K562 (cell line): ENCODE measurements at regions not wholly inside any gene's neighbourhood (a gene's known extent, or its start where the extent isn't known, plus 50 kb on each side); places are given as distances from the start of the nearest gene placed in this dataset.

Source experiments
- ATAC-seq: fragments of 200-7000 bp; cut with Tn5 transposase; 3 replicates; pipeline ENCODE4 v1.9.1; 2020; ENCODE audit warnings: moderate library complexity
- BruUV-seq: library from RNA; stranded (reverse); fragments of 400-500 nt; replicated peaks from 2 replicates; lab custom pipeline; 2021; lab: Mats Ljungman, UMichigan
- CTCF ChIA-PET: fragments of 300-600 bp; formaldehyde crosslinking; extraction: SDS; loops from one replicate; lab custom pipeline; 2021; ENCODE audit warnings: low intra/inter-chr PET ratio; lab: Yijun Ruan, JAX
- POLR2A ChIA-PET: fragments of 300-600, 350-650 bp; sonication (Branson Sonifier 250); formaldehyde crosslinking; extraction: SDS; loops from one replicate; lab custom pipeline; 2021; ENCODE audit warnings: antibody characterized with exemption, inconsistent platforms; lab: Yijun Ruan, JAX
- DNase-seq, 4 experiments: peaks; one replicate each; pipeline versions ENCODE4 v3.0.0 to v3.0.0-alpha.2; 2011 to 2018; ENCODE audit warnings: low spot score in 3 of 4, mixed read lengths in 3 of 4; ENCODE audit errors: extremely low read depth in 1 of 4
- FAIRE-seq: peaks from 2 replicates; lab custom pipeline; 2011; peaks lifted over from hg19 to GRCh38; lab: Jason Lieb, UNC
- H2AFZ ChIP-seq: 2 replicates; pipeline ENCODE4 v1.6.0; 2011; ENCODE audit warnings: low read depth, low read length, control low read depth, inconsistent platforms
- H3K27ac ChIP-seq: fragments of 200-600 bp; 3 replicates; pipeline ENCODE4 v1.8.0; 2011; ENCODE audit warnings: low read depth, mild to moderate bottlenecking, control low read depth, inconsistent platforms, low read length, moderate library complexity, mixed read lengths; ENCODE audit errors: extremely low read depth
- H3K27me3 ChIP-seq, 2 experiments: fragments of 300-600 bp in 1 of 2; 2 replicates in 1 of 2; 3 replicates in 1 of 2; pipeline versions ENCODE4 v1.6.0 to v1.8.0; 2011; ENCODE audit warnings: inconsistent platforms in 2 of 2, low read length in 2 of 2, mild to moderate bottlenecking in 1 of 2, mixed read lengths in 1 of 2, moderate library complexity in 1 of 2; ENCODE audit not compliant: control insufficient read depth in 2 of 2, insufficient read depth in 2 of 2
- H3K36me3 ChIP-seq: fragments of 300-600 bp; 3 replicates; pipeline ENCODE4 v1.8.0; 2011; ENCODE audit warnings: mild to moderate bottlenecking, low read length, inconsistent platforms; ENCODE audit not compliant: control insufficient read depth, insufficient read depth
- H3K4me1 ChIP-seq, 2 experiments: fragments of 200-600 bp in 1 of 2; replicated peaks in 1 of 2; 2 replicates in 1 of 2; 3 replicates in 1 of 2; pipeline versions ENCODE4 v1.5.1 to v1.8.0; 2011; ENCODE audit warnings: inconsistent platforms in 2 of 2, low read length in 2 of 2, mild to moderate bottlenecking in 1 of 2, mixed read lengths in 1 of 2, moderate library complexity in 1 of 2; ENCODE audit not compliant: control insufficient read depth in 2 of 2, insufficient read depth in 2 of 2
- H3K4me2 ChIP-seq: 2 replicates; pipeline ENCODE4 v1.6.1; 2011; ENCODE audit warnings: low read length, control low read depth, inconsistent platforms, mixed read lengths; ENCODE audit not compliant: insufficient read depth
- H3K4me3 ChIP-seq: fragments of 200-600 bp; sonication (generic), shearing (Covaris generic); 2 replicates; pipeline ENCODE4 v1.5.1; 2016; ENCODE audit warnings: control low read depth, inconsistent platforms
- H3K79me2 ChIP-seq: fragments of 200-600 bp; 3 replicates; pipeline ENCODE4 v1.8.0; 2011; ENCODE audit warnings: low read length, inconsistent platforms; ENCODE audit not compliant: control insufficient read depth, insufficient read depth
- H3K9ac ChIP-seq, 2 experiments: 2 replicates each; pipeline versions ENCODE4 v1.6.0 to v1.6.1; 2011; ENCODE audit warnings: low read depth in 2 of 2, low read length in 2 of 2, control low read depth in 1 of 2, inconsistent platforms in 1 of 2, mild to moderate bottlenecking in 1 of 2, mixed read lengths in 1 of 2; ENCODE audit not compliant: insufficient read depth in 1 of 2
- H3K9me1 ChIP-seq: one replicate; pipeline ENCODE4 v1.6.0; 2011; ENCODE audit warnings: inconsistent platforms, mild to moderate bottlenecking, low read length, moderate library complexity; ENCODE audit not compliant: control insufficient read depth, insufficient read depth
- H3K9me3 ChIP-seq: replicated peaks from 2 replicates; pipeline ENCODE4 v1.5.1; 2011; ENCODE audit warnings: low read depth, low read length, inconsistent platforms; ENCODE audit not compliant: control insufficient read depth, insufficient read depth
- H4K20me1 ChIP-seq: replicated peaks from 2 replicates; pipeline ENCODE4 v1.6.1; 2011; ENCODE audit warnings: low read length, inconsistent platforms, mixed read lengths; ENCODE audit not compliant: control insufficient read depth, insufficient read depth
- AFF4 ChIP-seq: sonication (generic); formaldehyde crosslinking; IDR thresholded peaks from 2 replicates; pipeline ENCODE4 v1.8.0; 2023; ENCODE audit warnings: mild to moderate bottlenecking, missing genetic modification reagents
- CGGBP1 ChIP-seq: fragments of 250-450 bp; sonication (Bioruptor Pico); IDR thresholded peaks from 2 replicates; pipeline ENCODE4 v1.9.0; 2021; ENCODE audit warnings: mild to moderate bottlenecking
- CREBBP ChIP-seq: IDR thresholded peaks from one replicate; pipeline ENCODE4 v1.6.1; 2012; ENCODE audit warnings: low read depth, mild to moderate bottlenecking, control low read depth, inconsistent platforms, low read length
- DPF2 ChIP-seq: fragments of 450-650 bp; IDR thresholded peaks from 2 replicates; pipeline ENCODE4 v1.6.1; 2016
- ERF ChIP-seq: fragments of 450-650 bp; formaldehyde crosslinking; IDR thresholded peaks from 2 replicates; pipeline ENCODE4 v1.4.0; 2020; ENCODE audit warnings: mild to moderate bottlenecking, mixed read lengths
- GABPA ChIP-seq: fragments of 200-800 bp; sonication (Bioruptor generic); conservative IDR thresholded peaks from 2 replicates; pipeline ENCODE4 v1.6.1; 2016; ENCODE audit warnings: low read depth, missing genetic modification characterization, missing compliant biosample characterization
- LEF1 ChIP-seq: fragments of 450-650 bp; IDR thresholded peaks from 2 replicates; pipeline ENCODE4 v1.6.1; 2016; ENCODE audit warnings: mild to moderate bottlenecking
- NR2C2 ChIP-seq, 2 experiments: fragments of 200-800 bp in 1 of 2; sonication (Bioruptor generic) in 1 of 2; sonication (generic) in 1 of 2; formaldehyde crosslinking in 1 of 2; IDR thresholded peaks; 2 replicates each; pipeline versions ENCODE4 v1.6.1 to v1.8.0; 2016 to 2022; ENCODE audit warnings: mild to moderate bottlenecking in 1 of 2, missing compliant biosample characterization in 1 of 2, missing genetic modification characterization in 1 of 2, missing genetic modification reagents in 1 of 2
- NRF1 ChIP-seq, 2 experiments: fragments of 450-650 bp; IDR thresholded peaks in 1 of 2; conservative IDR thresholded peaks in 1 of 2; 2 replicates each; pipeline ENCODE4 v1.6.1; 2014; ENCODE audit warnings: mild to moderate bottlenecking in 2 of 2
- PTTG1 ChIP-seq: fragments of 450-650 bp; IDR thresholded peaks from 2 replicates; pipeline ENCODE4 v1.6.1; 2016; ENCODE audit warnings: low read depth, mild to moderate bottlenecking, missing genetic modification characterization, missing compliant biosample characterization
- SAP30 ChIP-seq: fragments of 200-600 bp; sonication (generic); IDR thresholded peaks from 2 replicates; pipeline ENCODE4 v1.6.1; 2012; ENCODE audit warnings: borderline replicate concordance, low read depth, mild to moderate bottlenecking, moderate library complexity, low read length, control low read depth, inconsistent platforms; ENCODE audit not compliant: insufficient read depth, poor library complexity, severe bottlenecking
- SPI1 ChIP-seq: IDR thresholded peaks from 2 replicates; pipeline ENCODE4 v1.6.1; 2011; ENCODE audit warnings: low read depth, low read length, control low read depth, borderline replicate concordance
- ZBTB7A ChIP-seq: IDR thresholded peaks from 2 replicates; pipeline ENCODE4 v1.6.1; 2011; ENCODE audit warnings: low read depth, mild to moderate bottlenecking, low read length, moderate library complexity, borderline replicate concordance; ENCODE audit not compliant: control insufficient read depth
- ZNF217 ChIP-seq: sonication (generic); formaldehyde crosslinking; IDR thresholded peaks from 2 replicates; pipeline ENCODE4 v1.8.0; 2022; ENCODE audit warnings: mild to moderate bottlenecking, missing genetic modification reagents
- ZNF316 ChIP-seq: fragments of 450-650 bp; IDR thresholded peaks from 2 replicates; pipeline ENCODE4 v1.6.1; 2016
- ZNF324 ChIP-seq: fragments of 250-450 bp; sonication (Bioruptor Pico); IDR thresholded peaks from 2 replicates; pipeline ENCODE4 v1.4.0; 2020; ENCODE audit warnings: mild to moderate bottlenecking
- ZNF41 ChIP-seq: fragments of 250-450 bp; sonication (Bioruptor Pico); conservative IDR thresholded peaks from 2 replicates; pipeline ENCODE4 v1.4.0; 2020; ENCODE audit warnings: mild to moderate bottlenecking
- ZNF785 ChIP-seq: fragments of 250-450 bp; sonication (Bioruptor Pico); IDR thresholded peaks from 2 replicates; pipeline ENCODE4 v1.4.0; 2020; ENCODE audit warnings: mild to moderate bottlenecking
- WGBS: fragments of 100-300 bp; shearing (Covaris generic); methylation state at CpG from one replicate; pipeline ENCODE4 v1.1.6; 2016; ENCODE audit warnings: low coverage, mixed read lengths; ENCODE audit not compliant: insufficient coverage; ENCODE audit errors: missing lambda C conversion rate; 5-methylcytosine and 5-hydroxymethylcytosine counted together
- in situ Hi-C: fragments of 300-500 bp; cut with MboI; formaldehyde crosslinking; loops from 4 replicates; pipeline ENCODE4 v1.15.0; 2018; ENCODE audit warnings: inconsistent platforms, mixed read lengths
- intact Hi-C: fragments of 100-400 bp; cut with micrococcal nuclease; formaldehyde crosslinking; loops from 2 replicates; pipeline ENCODE4 v1.14.2; 2022
- TF ChIP-seq, protein P1 (sequence below): fragments of 250-450 bp; sonication (Bioruptor Pico); IDR thresholded peaks from 2 replicates; pipeline ENCODE4 v1.5.0; 2020; ENCODE audit warnings: mild to moderate bottlenecking, borderline replicate concordance

GRCh38 chr18:76570856-76571255 lies 75.8 kb upstream of the ZNF516 start:
- no peak for DNase-seq
- intact Hi-C loops = no loop called here
- H4K20me1 ChIP-seq = no peaks in the 10 kb centered on the region
- H3K4me1 ChIP-seq = no peaks in the 10 kb centered on the region
- no peaks in the 10 kb centered on the region for H3K36me3 ChIP-seq
- ChIA-PET POLR2A (no interaction called here), CTCF (no interaction called here)
- H3K9me3 ChIP-seq = no peaks in the 10 kb centered on the region
- H3K79me2 ChIP-seq = no peaks in the 10 kb centered on the region
- H3K27me3 ChIP-seq = peaks cover 0 to 21% of the 10 kb centered on the region in 2 experiments; a peak in 2 of 5 replicates
- no peak for FAIRE-seq
- no peak overlapping the region for H3K4me2 ChIP-seq
- no peak overlapping the region for H3K27ac ChIP-seq
- TF ChIP-seq CGGBP1 (CRISPR knock-in tag) (no peak), ZNF324 (CRISPR knock-in tag) (no peak), NRF1 (conservative IDR thresholded peaks at IDR 0.05 in 1 of 2, IDR thresholded peaks at IDR 0.05 in 1 of 2) (no peak), SAP30 (no peak), SPI1 (no peak), AFF4 (CRISPR knock-in tag) (no peak), PTTG1 (no peak), ZNF41 (CRISPR knock-in tag) (no peak), ZBTB7A (no peak), ZNF217 (CRISPR knock-in tag) (no peak), ZNF785 (CRISPR knock-in tag) (no peak), GABPA (no peak), CREBBP (no peak), NR2C2 (CRISPR knock-in tag; IDR thresholded peaks at IDR 0.05) (no peak), NR2C2 (tag; IDR thresholded peaks at IDR 0.05) (no peak), ZNF316 (no peak), LEF1 (no peak), ERF (CRISPR knock-in tag) (no peak), DPF2 (no peak)
- TF ChIP-seq, protein P1, sequence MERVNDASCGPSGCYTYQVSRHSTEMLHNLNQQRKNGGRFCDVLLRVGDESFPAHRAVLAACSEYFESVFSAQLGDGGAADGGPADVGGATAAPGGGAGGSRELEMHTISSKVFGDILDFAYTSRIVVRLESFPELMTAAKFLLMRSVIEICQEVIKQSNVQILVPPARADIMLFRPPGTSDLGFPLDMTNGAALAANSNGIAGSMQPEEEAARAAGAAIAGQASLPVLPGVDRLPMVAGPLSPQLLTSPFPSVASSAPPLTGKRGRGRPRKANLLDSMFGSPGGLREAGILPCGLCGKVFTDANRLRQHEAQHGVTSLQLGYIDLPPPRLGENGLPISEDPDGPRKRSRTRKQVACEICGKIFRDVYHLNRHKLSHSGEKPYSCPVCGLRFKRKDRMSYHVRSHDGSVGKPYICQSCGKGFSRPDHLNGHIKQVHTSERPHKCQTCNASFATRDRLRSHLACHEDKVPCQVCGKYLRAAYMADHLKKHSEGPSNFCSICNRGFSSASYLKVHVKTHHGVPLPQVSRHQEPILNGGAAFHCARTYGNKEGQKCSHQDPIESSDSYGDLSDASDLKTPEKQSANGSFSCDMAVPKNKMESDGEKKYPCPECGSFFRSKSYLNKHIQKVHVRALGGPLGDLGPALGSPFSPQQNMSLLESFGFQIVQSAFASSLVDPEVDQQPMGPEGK (CRISPR knock-in tag) = no peak
- no peak overlapping the region for H2AFZ ChIP-seq
- no peak overlapping the region for H3K9ac ChIP-seq
- BruUV-seq = no TSS peak
- H3K9me1 ChIP-seq = no peaks in the 10 kb centered on the region
- in situ Hi-C loops = no loop called here
- 0% methylated on average over 3 of the region's 3 CpGs for WGBS
- H3K4me3 ChIP-seq = no peak overlapping the region
- ATAC-seq = no peak
